Astrocyte of the spinal cord (primary cell): ENCODE measurements at regions not wholly inside any gene's neighbourhood (a gene's known extent, or its start where the extent isn't known, plus 50 kb on each side); places are given as distances from the start of the nearest gene placed in this dataset.

Experiments
- DNase-seq: peaks from one replicate; pipeline ENCODE4 v3.0.0; 2011; ENCODE audit warnings: low read depth, low spot score
- H3K4me3 ChIP-seq: 2 replicates; pipeline ENCODE4 v1.5.1; 2011; ENCODE audit warnings: low read depth, mild to moderate bottlenecking, low read length, moderate library complexity
- in situ Hi-C: cut with HindIII; loops from 2 replicates; pipeline ENCODE4 v1.10.0; 2017; ENCODE audit warnings: low sequenced_read_pairs
- TF ChIP-seq, protein P1 (sequence below): IDR thresholded peaks from 2 replicates; pipeline ENCODE4 v1.5.1; 2012; ENCODE audit warnings: low read depth, mild to moderate bottlenecking, low read length, inconsistent platforms

DNA sequence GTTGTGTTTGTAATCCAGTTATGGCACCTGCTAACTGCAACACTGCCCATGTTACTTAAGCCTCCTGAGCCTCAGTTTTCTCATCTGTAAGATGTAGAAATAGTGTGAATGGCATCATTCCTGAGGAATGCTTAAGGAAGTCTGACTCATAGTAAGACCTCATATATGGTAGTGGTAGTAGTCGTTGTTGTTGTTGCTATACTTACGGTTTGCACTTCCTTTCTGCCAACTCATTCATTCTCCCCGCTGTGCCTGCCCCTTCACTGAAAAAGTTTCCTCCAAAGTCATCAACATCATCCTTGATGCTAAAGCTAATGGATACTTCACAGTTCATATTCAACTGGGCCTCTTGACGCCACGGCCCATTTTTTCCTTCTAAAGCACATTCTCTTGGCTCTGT, 54.2 kb upstream of the SPANXN3 start:
- in situ Hi-C loops, result no loop called here
- TF ChIP-seq, protein P1, sequence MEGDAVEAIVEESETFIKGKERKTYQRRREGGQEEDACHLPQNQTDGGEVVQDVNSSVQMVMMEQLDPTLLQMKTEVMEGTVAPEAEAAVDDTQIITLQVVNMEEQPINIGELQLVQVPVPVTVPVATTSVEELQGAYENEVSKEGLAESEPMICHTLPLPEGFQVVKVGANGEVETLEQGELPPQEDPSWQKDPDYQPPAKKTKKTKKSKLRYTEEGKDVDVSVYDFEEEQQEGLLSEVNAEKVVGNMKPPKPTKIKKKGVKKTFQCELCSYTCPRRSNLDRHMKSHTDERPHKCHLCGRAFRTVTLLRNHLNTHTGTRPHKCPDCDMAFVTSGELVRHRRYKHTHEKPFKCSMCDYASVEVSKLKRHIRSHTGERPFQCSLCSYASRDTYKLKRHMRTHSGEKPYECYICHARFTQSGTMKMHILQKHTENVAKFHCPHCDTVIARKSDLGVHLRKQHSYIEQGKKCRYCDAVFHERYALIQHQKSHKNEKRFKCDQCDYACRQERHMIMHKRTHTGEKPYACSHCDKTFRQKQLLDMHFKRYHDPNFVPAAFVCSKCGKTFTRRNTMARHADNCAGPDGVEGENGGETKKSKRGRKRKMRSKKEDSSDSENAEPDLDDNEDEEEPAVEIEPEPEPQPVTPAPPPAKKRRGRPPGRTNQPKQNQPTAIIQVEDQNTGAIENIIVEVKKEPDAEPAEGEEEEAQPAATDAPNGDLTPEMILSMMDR, result no peak
- DNase-seq, result peak; percentile 13

DNA sequence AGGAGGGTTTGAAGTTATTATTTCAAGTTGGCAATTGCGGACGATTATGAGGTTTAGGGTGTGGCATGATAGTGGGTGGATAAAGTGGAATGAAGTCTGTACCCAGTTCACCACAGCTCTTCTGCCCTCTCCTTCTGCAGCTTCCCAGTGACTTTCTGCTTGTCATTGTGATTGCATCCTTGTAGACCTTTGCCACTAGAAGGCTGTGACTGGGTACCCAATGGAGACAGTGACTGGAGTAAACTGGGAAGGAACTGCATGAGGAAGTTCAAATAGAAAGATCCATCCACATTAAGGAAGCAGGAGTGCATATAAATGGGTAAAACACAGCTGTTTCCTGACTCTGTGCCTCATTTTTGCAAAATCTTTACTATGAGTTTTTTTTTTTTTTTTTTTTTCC, 53.5 kb upstream of the SPANXN3 start:
- no peak for DNase-seq
- H3K4me3 ChIP-seq, result no peak overlapping the region
- in situ Hi-C loops, result no loop called here
- TF ChIP-seq, protein P1, result no peak

More for the DNA sequence above, 54.2 kb upstream of the SPANXN3 start:
- H3K4me3 ChIP-seq, result no peak overlapping the region

DNA sequence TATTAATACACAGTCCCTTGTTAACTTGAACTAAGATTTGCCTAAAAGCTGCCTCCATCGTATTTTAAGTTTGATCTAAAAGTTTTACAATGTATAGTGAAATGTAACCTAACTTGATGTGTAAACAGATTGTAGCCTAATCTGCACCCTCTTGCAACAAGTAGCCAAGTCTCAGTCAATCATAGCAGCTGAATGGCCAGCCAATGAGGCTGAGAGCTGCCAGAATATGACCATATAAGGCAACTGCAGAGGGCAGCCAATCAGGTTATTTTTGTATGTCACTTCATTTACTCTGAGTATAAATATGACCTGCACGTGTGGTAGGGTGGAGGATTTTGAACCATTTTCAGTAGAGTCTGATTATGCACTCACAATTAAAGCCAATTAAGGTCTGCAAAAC, 51.2 kb upstream of the SPANXN3 start:
- no peak for DNase-seq
- H3K4me3 ChIP-seq, result no peak overlapping the region
- TF ChIP-seq, protein P1, result no peak
- in situ Hi-C loops, result no loop called here
